ENCODE measurements at regions not wholly inside any gene's neighbourhood (a gene's known extent, or its start where the extent isn't known, plus 50 kb on each side); places are given as distances from the start of the nearest gene placed in this dataset.

GRCh38 chr2:58595714-58596113 is 354.6 kb upstream of the FANCL start:
- TF ChIP-seq GATA2 (IDR thresholded peaks at IDR 0.05; ENCODE audit: low read depth, low read length) (no peak), GATA3 (IDR thresholded peaks at IDR 0.05; ENCODE audit: low read depth, low read length) (no peak)
